ENCODE measurements at regions not wholly inside any gene's neighbourhood (a gene's known extent, or its start where the extent isn't known, plus 50 kb on each side); places are given as distances from the start of the nearest gene placed in this dataset.
"Not testable (repeated sequence)": the region's sequence is repeated elsewhere in the genome, so short reads cannot be mapped to it uniquely, and the experiment has no call there.

- H3K4me1 Mint-ChIP-seq: no peaks in the 10 kb centered on the region
- H3K27me3 Mint-ChIP-seq: no peaks in the 10 kb centered on the region
- H3K4me3 Mint-ChIP-seq: no peak overlapping the region
- ATAC-seq (no peak), DNase-seq (no peak)
- H3K27ac Mint-ChIP-seq: no peak overlapping the region
- no peaks in the 10 kb centered on the region for H3K36me3 Mint-ChIP-seq (ENCODE audit: low read depth)
- H3K9me3 ChIP-seq (ENCODE audit: control insufficient read depth, low read length, poor library complexity, severe bottlenecking): no peaks in the 10 kb centered on the region
Measured at GRCh38 chr3:82636177-82636576, 874.7 kb upstream of the GBE1 start.

GRCh38 chr3:82633319-82633718, 871.9 kb upstream of the GBE1 start:
- ATAC-seq (no peak), DNase-seq (no peak)
- Mint-ChIP-seq H3K27me3 (no peaks in the 10 kb centered on the region), H3K36me3 (ENCODE audit: low read depth) (no peaks in the 10 kb centered on the region), H3K4me1 (no peaks in the 10 kb centered on the region), H3K4me3 (no peak overlapping the region), H3K27ac (no peak overlapping the region)
- H3K9me3 ChIP-seq (ENCODE audit: control insufficient read depth, low read length, poor library complexity, severe bottlenecking): no peaks in the 10 kb centered on the region

- DNase-seq: no peak
- H3K4me1 Mint-ChIP-seq: no peaks in the 10 kb centered on the region
- no peak overlapping the region for H3K4me3 Mint-ChIP-seq
- no peak overlapping the region for H3K27ac Mint-ChIP-seq
- no peaks in the 10 kb centered on the region for H3K36me3 Mint-ChIP-seq (ENCODE audit: low read depth)
- H3K27me3 Mint-ChIP-seq: no peaks in the 10 kb centered on the region
- H3K9me3 ChIP-seq (ENCODE audit: control insufficient read depth, low read length, poor library complexity, severe bottlenecking): no peaks in the 10 kb centered on the region
- ATAC-seq: no peak
Measured at GRCh38 chr3:82629937-82630336, 868.5 kb upstream of the GBE1 start.

GRCh38 chr3:82628385-82629014, 867.1 kb upstream of the GBE1 start:
- Mint-ChIP-seq H3K36me3 (ENCODE audit: low read depth) (no peaks in the 10 kb centered on the region), H3K27me3 (no peaks in the 10 kb centered on the region), H3K4me3 (no peak overlapping the region), H3K27ac (no peak overlapping the region), H3K4me1 (no peaks in the 10 kb centered on the region)
- DNase-seq (no peak), ATAC-seq (no peak)
- no peaks in the 10 kb centered on the region for H3K9me3 ChIP-seq (ENCODE audit: control insufficient read depth, low read length, poor library complexity, severe bottlenecking)

- Mint-ChIP-seq H3K36me3 (ENCODE audit: low read depth) (no peaks in the 10 kb centered on the region), H3K4me1 (no peaks in the 10 kb centered on the region), H3K4me3 (no peak overlapping the region), H3K27me3 (no peaks in the 10 kb centered on the region), H3K27ac (no peak overlapping the region)
- ATAC-seq: no peak
- H3K9me3 ChIP-seq (ENCODE audit: control insufficient read depth, low read length, poor library complexity, severe bottlenecking): no peaks in the 10 kb centered on the region
- DNase-seq: no peak
Measured at GRCh38 chr3:82627733-82628132, 866.3 kb upstream of the GBE1 start.

GRCh38 chr3:82620744-82621143, 859.3 kb upstream of the GBE1 start:
- ATAC-seq; H3K9me3 ChIP-seq (ENCODE audit: control insufficient read depth, low read length, poor library complexity, severe bottlenecking); H3K36me3 Mint-ChIP-seq (ENCODE audit: low read depth); H3K27ac Mint-ChIP-seq; H3K4me3 Mint-ChIP-seq; DNase-seq; H3K27me3 Mint-ChIP-seq; H3K4me1 Mint-ChIP-seq: not testable (repeated sequence)

- Mint-ChIP-seq H3K27ac (no peak overlapping the region), H3K4me1 (no peaks in the 10 kb centered on the region), H3K36me3 (ENCODE audit: low read depth) (no peaks in the 10 kb centered on the region), H3K27me3 (no peaks in the 10 kb centered on the region), H3K4me3 (no peak overlapping the region)
- DNase-seq (no peak), ATAC-seq (no peak)
- H3K9me3 ChIP-seq (ENCODE audit: control insufficient read depth, low read length, poor library complexity, severe bottlenecking): no peaks in the 10 kb centered on the region
Measured at GRCh38 chr3:82618594-82618993, 857.1 kb upstream of the GBE1 start.

- no peak overlapping the region for H3K27ac Mint-ChIP-seq
- DNase-seq (no peak), ATAC-seq (no peak)
- H3K4me3 Mint-ChIP-seq: no peak overlapping the region
- no peaks in the 10 kb centered on the region for H3K4me1 Mint-ChIP-seq
- H3K36me3 Mint-ChIP-seq (ENCODE audit: low read depth): no peaks in the 10 kb centered on the region
- H3K27me3 Mint-ChIP-seq: no peaks in the 10 kb centered on the region
- no peaks in the 10 kb centered on the region for H3K9me3 ChIP-seq (ENCODE audit: control insufficient read depth, low read length, poor library complexity, severe bottlenecking)
Measured at GRCh38 chr3:82610236-82610635, 848.8 kb upstream of the GBE1 start.

- ATAC-seq (no peak), DNase-seq (no peak)
- no peaks in the 10 kb centered on the region for H3K9me3 ChIP-seq (ENCODE audit: control insufficient read depth, low read length, poor library complexity, severe bottlenecking)
- Mint-ChIP-seq H3K27me3 (no peaks in the 10 kb centered on the region), H3K4me1 (no peaks in the 10 kb centered on the region), H3K4me3 (no peak overlapping the region), H3K27ac (no peak overlapping the region), H3K36me3 (ENCODE audit: low read depth) (no peaks in the 10 kb centered on the region)
Measured at GRCh38 chr3:82607391-82607790, 845.9 kb upstream of the GBE1 start.

GRCh38 chr3:82596805-82597204, 835.4 kb upstream of the GBE1 start:
- Mint-ChIP-seq H3K27ac (no peak overlapping the region), H3K4me3 (no peak overlapping the region), H3K27me3 (no peaks in the 10 kb centered on the region), H3K4me1 (no peaks in the 10 kb centered on the region), H3K36me3 (ENCODE audit: low read depth) (no peaks in the 10 kb centered on the region)
- no peak for ATAC-seq
- H3K9me3 ChIP-seq (ENCODE audit: control insufficient read depth, low read length, poor library complexity, severe bottlenecking): no peaks in the 10 kb centered on the region
- no peak for DNase-seq

- H3K9me3 ChIP-seq (ENCODE audit: control insufficient read depth, low read length, poor library complexity, severe bottlenecking): no peaks in the 10 kb centered on the region
- H3K27ac Mint-ChIP-seq: no peak overlapping the region
- no peaks in the 10 kb centered on the region for H3K27me3 Mint-ChIP-seq
- H3K36me3 Mint-ChIP-seq (ENCODE audit: low read depth): no peaks in the 10 kb centered on the region
- no peak for DNase-seq
- no peak overlapping the region for H3K4me3 Mint-ChIP-seq
- no peak for ATAC-seq
- H3K4me1 Mint-ChIP-seq: no peaks in the 10 kb centered on the region
Measured at GRCh38 chr3:82595530-82595929, 834.1 kb upstream of the GBE1 start.

GRCh38 chr3:82587174-82587573, 825.7 kb upstream of the GBE1 start:
- DNase-seq (no peak), ATAC-seq (no peak)
- Mint-ChIP-seq H3K27me3 (no peaks in the 10 kb centered on the region), H3K27ac (no peak overlapping the region), H3K4me3 (no peak overlapping the region), H3K36me3 (ENCODE audit: low read depth) (no peaks in the 10 kb centered on the region), H3K4me1 (no peaks in the 10 kb centered on the region)
- H3K9me3 ChIP-seq (ENCODE audit: control insufficient read depth, low read length, poor library complexity, severe bottlenecking): no peaks in the 10 kb centered on the region

- ATAC-seq (no peak), DNase-seq (no peak)
- H3K27ac Mint-ChIP-seq: no peak overlapping the region
- H3K4me3 Mint-ChIP-seq: no peak overlapping the region
- no peaks in the 10 kb centered on the region for H3K4me1 Mint-ChIP-seq
- no peaks in the 10 kb centered on the region for H3K27me3 Mint-ChIP-seq
- no peaks in the 10 kb centered on the region for H3K9me3 ChIP-seq (ENCODE audit: control insufficient read depth, low read length, poor library complexity, severe bottlenecking)
- no peaks in the 10 kb centered on the region for H3K36me3 Mint-ChIP-seq (ENCODE audit: low read depth)
Measured at GRCh38 chr3:82586414-82586813, 825.0 kb upstream of the GBE1 start.

- not testable (repeated sequence) for H3K4me3 Mint-ChIP-seq; H3K36me3 Mint-ChIP-seq (ENCODE audit: low read depth)
Measured at GRCh38 chr3:82586002-82586401, 824.6 kb upstream of the GBE1 start.

More at GRCh38 chr3:82586002-82586401, 824.6 kb upstream of the GBE1 start:
- H3K27ac Mint-ChIP-seq; H3K9me3 ChIP-seq (ENCODE audit: control insufficient read depth, low read length, poor library complexity, severe bottlenecking); H3K27me3 Mint-ChIP-seq; DNase-seq; ATAC-seq; H3K4me1 Mint-ChIP-seq: not testable (repeated sequence)

Measured in T-helper 17 cell (primary cell).